ENCODE measurements at regions not wholly inside any gene's neighbourhood (a gene's known extent, or its start where the extent isn't known, plus 50 kb on each side); places are given as distances from the start of the nearest gene placed in this dataset.

DNA sequence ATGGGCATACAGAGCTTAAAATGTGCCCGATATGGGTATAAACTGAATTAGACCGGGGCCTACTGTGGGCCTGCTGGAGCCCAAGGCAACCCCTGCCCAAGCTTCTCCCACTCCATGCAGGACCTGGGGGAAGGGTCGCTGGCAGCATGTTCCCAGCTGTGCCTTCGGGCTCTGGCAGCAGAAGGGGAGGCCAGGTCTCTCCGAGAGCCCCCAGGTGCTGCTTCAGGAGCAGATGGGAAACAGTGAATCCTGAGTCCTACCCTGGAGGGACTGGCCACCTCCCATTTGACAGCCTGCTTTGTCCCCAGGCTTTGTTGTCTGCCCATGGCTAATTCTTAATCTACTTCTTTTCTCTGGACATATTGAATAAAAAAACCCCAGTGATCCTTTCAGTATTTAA, 315.6 kb upstream of the B3GAT1 start:
- TF ChIP-seq, protein P1, sequence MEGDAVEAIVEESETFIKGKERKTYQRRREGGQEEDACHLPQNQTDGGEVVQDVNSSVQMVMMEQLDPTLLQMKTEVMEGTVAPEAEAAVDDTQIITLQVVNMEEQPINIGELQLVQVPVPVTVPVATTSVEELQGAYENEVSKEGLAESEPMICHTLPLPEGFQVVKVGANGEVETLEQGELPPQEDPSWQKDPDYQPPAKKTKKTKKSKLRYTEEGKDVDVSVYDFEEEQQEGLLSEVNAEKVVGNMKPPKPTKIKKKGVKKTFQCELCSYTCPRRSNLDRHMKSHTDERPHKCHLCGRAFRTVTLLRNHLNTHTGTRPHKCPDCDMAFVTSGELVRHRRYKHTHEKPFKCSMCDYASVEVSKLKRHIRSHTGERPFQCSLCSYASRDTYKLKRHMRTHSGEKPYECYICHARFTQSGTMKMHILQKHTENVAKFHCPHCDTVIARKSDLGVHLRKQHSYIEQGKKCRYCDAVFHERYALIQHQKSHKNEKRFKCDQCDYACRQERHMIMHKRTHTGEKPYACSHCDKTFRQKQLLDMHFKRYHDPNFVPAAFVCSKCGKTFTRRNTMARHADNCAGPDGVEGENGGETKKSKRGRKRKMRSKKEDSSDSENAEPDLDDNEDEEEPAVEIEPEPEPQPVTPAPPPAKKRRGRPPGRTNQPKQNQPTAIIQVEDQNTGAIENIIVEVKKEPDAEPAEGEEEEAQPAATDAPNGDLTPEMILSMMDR (IDR thresholded peaks at IDR 0.05; ENCODE audit: insufficient read depth, low read depth, low read length): no peak
- Histone ChIP-seq H3K4me3 (ENCODE audit: low read depth, low read length) (no peak overlapping the region), H3K27me3 (ENCODE audit: control insufficient read depth, insufficient read depth, low read length) (no peaks in the 10 kb centered on the region), H3K36me3 (ENCODE audit: control insufficient read depth, insufficient read depth, low read length) (no peaks in the 10 kb centered on the region)
- ChIA-PET CTCF (no interaction called here), POLR2A (no interaction called here)
- no peak for DNase-seq (ENCODE audit: low read depth)

DNA sequence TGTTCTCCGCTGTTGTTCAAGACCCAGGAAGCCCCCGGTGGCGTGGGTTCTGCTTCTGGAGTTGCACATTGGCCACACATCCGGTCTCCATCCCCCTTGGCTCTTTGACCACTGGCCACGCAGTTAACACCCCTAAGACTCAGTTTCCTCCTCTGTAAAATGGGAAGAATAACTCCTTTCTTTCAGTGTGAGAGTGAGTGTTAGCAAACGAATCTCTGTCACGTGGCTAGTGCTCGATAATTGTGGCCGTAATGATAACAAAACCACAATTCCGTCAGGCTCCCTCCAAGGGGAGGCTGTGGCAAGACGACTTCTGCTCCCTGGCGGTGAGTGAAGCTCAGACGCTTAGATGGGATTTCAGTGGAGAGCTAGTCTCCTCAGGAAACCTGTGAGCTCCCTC, 315.2 kb upstream of the B3GAT1 start:
- TF ChIP-seq, protein P1 (IDR thresholded peaks at IDR 0.05; ENCODE audit: insufficient read depth, low read depth, low read length): no peak
- Histone ChIP-seq H3K4me3 (ENCODE audit: low read depth, low read length) (no peak overlapping the region), H3K36me3 (ENCODE audit: control insufficient read depth, insufficient read depth, low read length) (no peaks in the 10 kb centered on the region), H3K27me3 (ENCODE audit: control insufficient read depth, insufficient read depth, low read length) (no peaks in the 10 kb centered on the region)
- ChIA-PET POLR2A (no interaction called here), CTCF (no interaction called here)
- DNase-seq (ENCODE audit: low read depth): no peak

DNA sequence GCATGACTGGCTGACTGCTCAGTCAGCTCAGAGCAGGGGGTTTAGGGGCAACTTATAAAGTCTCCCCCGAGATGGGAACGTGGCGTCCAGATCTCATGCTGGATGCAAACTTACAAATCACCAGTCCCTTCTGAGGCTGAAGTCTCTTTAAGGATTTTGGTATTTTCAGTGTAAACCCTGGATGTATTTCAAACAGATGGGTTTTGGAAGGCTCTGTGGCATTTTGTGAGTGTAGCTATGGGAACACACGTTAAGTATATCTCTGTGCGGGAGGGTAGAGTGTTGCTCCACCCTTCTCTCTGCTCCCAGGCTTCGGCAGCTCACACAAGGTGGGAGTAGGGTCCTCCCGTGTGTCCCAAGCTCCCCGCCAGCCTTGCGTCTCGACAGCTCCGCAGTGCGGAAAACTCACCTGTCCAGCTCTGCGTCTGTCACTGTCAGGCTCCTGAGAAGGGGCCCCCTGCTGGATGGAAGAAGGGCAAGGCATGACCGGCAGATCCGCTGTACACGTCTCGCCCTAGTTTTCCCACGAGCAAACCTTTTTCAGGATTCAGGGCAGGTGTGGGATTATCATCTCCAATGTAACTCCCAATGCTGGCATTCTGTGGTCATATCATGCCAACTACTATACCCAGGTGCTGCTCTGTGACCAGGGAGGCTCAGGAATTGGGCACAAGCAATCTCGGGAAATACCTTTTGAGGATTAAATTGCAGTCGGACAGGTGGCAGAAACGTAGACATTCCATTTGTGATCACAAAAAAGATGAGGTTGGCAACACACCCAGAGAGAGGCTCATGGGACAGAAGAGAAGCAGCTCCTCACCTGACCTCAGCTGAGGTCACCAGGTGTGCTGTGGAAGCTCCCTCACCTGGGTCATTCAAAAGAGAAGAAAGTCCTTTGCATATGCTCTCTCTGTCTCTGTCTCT, 313.9 kb upstream of the B3GAT1 start:
- ChIA-PET POLR2A (no interaction called here), CTCF (no interaction called here)
- H3K36me3 ChIP-seq (ENCODE audit: control insufficient read depth, insufficient read depth, low read length): no peaks in the 10 kb centered on the region
- no peaks in the 10 kb centered on the region for H3K27me3 ChIP-seq (ENCODE audit: control insufficient read depth, insufficient read depth, low read length)
- no peak overlapping the region for H3K4me3 ChIP-seq (ENCODE audit: low read depth, low read length)
- no peak for DNase-seq (ENCODE audit: low read depth)
- TF ChIP-seq, protein P1 (IDR thresholded peaks at IDR 0.05; ENCODE audit: insufficient read depth, low read depth, low read length): no peak

DNA sequence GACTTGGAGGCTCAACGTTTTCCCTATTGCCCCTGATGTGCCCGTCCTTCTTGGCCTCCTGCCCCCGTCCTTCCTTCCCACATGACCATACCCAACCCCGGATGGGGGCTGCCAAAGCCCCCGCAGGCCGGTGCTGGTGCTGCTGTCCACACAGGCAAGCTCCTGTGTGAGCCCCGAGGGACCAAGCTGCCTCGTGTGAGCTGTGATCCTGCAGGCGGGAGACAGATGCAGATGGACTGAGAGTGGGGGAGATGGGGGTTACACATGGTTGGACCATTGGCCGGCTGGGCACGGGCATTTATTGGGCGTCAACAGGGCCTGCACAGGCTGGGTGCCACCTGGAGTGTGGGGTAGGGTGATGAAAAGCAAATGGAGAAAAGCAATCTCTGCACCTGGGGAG, 313.2 kb upstream of the B3GAT1 start:
- ChIA-PET CTCF (no interaction called here), POLR2A (no interaction called here)

DNA sequence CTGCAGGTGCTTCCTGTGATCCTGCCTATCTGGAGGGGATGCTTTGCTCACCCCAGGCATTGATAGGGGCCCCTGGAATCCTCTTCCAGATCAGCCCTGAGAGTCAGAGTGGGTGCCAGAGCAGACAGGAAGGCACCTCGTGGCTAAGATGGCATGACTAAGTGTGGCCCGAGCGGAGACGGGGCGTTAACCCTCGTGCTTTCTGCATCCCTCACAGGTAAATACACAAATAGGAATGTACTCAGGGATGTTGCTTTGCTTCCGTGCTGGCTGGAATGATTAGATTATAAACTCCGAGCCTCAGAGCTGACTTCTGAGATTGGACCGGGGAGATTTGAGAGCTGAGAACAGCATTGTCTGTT, 312.7 kb upstream of the B3GAT1 start:
- ChIA-PET CTCF (no interaction called here), POLR2A (no interaction called here)
- Histone ChIP-seq H3K36me3 (ENCODE audit: control insufficient read depth, insufficient read depth, low read length) (no peaks in the 10 kb centered on the region), H3K4me3 (ENCODE audit: low read depth, low read length) (no peak overlapping the region), H3K27me3 (ENCODE audit: control insufficient read depth, insufficient read depth, low read length) (no peaks in the 10 kb centered on the region)
- TF ChIP-seq, protein P1 (IDR thresholded peaks at IDR 0.05; ENCODE audit: insufficient read depth, low read depth, low read length): no peak
- no peak for DNase-seq (ENCODE audit: low read depth)

More for the DNA sequence above, 313.2 kb upstream of the B3GAT1 start:
- TF ChIP-seq, protein P1 (IDR thresholded peaks at IDR 0.05; ENCODE audit: insufficient read depth, low read depth, low read length): no peak
- Histone ChIP-seq H3K27me3 (ENCODE audit: control insufficient read depth, insufficient read depth, low read length) (no peaks in the 10 kb centered on the region), H3K4me3 (ENCODE audit: low read depth, low read length) (no peak overlapping the region), H3K36me3 (ENCODE audit: control insufficient read depth, insufficient read depth, low read length) (no peaks in the 10 kb centered on the region)
- no peak for DNase-seq (ENCODE audit: low read depth)

Measured in BJ (cell line).